Peyer's patch (tissue), 4 donors: ENCODE measurements at regions not wholly inside any gene's neighbourhood (a gene's known extent, or its start where the extent isn't known, plus 50 kb on each side); places are given as distances from the start of the nearest gene placed in this dataset.

ENCODE experiments used
- DNase-seq, 3 donors: peaks; one replicate each; pipeline ENCODE4 v3.0.0-alpha.2; 2017 to 2019
- H3K27ac ChIP-seq, 4 donors: fragments of 200-600 bp; sonication (generic); one replicate each; pipeline ENCODE4 v1.5.1; 2016 to 2019
- H3K27me3 ChIP-seq, 2 donors: fragments of 200-600 bp; sonication (generic); one replicate each; pipeline ENCODE4 v1.5.1; 2019
- H3K36me3 ChIP-seq, 3 donors: fragments of 200-600 bp; sonication (generic); one replicate each; pipeline ENCODE4 v1.5.1; 2016 to 2019
- H3K4me1 ChIP-seq, 4 donors: fragments of 200-600 bp; sonication (generic); one replicate each; pipeline ENCODE4 v1.5.1; 2016 to 2019
- H3K4me3 ChIP-seq, 4 donors: fragments of 200-600 bp; sonication (generic); 1 replicate in 3 of 4; 2 replicates in 1 of 4; pipeline ENCODE4 v1.5.1; 2016 to 2019; ENCODE audit warnings: mild to moderate bottlenecking in 1 of 4
- H3K9me3 ChIP-seq, 4 donors: fragments of 200-600 bp; sonication (generic); one replicate each; pipeline ENCODE4 v1.5.1; 2016 to 2019; ENCODE audit warnings: mild to moderate bottlenecking in 1 of 4
- POLR2A ChIP-seq, 2 donors: fragments of 450-650 bp; IDR thresholded peaks; one replicate each; pipeline ENCODE4 v1.5.1; 2017; ENCODE audit warnings: antibody characterized with exemption in 2 of 2, mild to moderate bottlenecking in 2 of 2, moderate library complexity in 2 of 2
- TF ChIP-seq, protein P1 (sequence below), 6 experiments: fragments of 450-650 bp in 4 of 6; fragments of 200-600 bp in 2 of 6; sonication (generic) in 1 of 6; IDR thresholded peaks; one replicate each; pipeline ENCODE4 v1.5.1; 2017 to 2019; ENCODE audit warnings: antibody characterized with exemption in 6 of 6, mild to moderate bottlenecking in 3 of 6, moderate library complexity in 1 of 6

- Histone ChIP-seq H3K9me3 (no peaks in the 10 kb centered on the region), H3K4me1 (no peaks in the 10 kb centered on the region), H3K27me3 (no peaks in the 10 kb centered on the region), H3K4me3 (no peak overlapping the region), H3K36me3 (no peaks in the 10 kb centered on the region), H3K27ac (no peak overlapping the region)
- DNase-seq: no peak
- TF ChIP-seq, protein P1, sequence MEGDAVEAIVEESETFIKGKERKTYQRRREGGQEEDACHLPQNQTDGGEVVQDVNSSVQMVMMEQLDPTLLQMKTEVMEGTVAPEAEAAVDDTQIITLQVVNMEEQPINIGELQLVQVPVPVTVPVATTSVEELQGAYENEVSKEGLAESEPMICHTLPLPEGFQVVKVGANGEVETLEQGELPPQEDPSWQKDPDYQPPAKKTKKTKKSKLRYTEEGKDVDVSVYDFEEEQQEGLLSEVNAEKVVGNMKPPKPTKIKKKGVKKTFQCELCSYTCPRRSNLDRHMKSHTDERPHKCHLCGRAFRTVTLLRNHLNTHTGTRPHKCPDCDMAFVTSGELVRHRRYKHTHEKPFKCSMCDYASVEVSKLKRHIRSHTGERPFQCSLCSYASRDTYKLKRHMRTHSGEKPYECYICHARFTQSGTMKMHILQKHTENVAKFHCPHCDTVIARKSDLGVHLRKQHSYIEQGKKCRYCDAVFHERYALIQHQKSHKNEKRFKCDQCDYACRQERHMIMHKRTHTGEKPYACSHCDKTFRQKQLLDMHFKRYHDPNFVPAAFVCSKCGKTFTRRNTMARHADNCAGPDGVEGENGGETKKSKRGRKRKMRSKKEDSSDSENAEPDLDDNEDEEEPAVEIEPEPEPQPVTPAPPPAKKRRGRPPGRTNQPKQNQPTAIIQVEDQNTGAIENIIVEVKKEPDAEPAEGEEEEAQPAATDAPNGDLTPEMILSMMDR (IDR thresholded peaks at IDR 0.05): no peak
- no peak for TF ChIP-seq POLR2A (IDR thresholded peaks at IDR 0.05)
Measured at GRCh38 chr17:37824534-37825485, 80.0 kb upstream of the HNF1B start.

GRCh38 chr17:37823996-37824395 lies 79.1 kb upstream of the HNF1B start:
- H3K4me1 ChIP-seq: no peaks in the 10 kb centered on the region
- TF ChIP-seq POLR2A (IDR thresholded peaks at IDR 0.05): no peak
- TF ChIP-seq, protein P1 (IDR thresholded peaks at IDR 0.05): no peak

DNA sequence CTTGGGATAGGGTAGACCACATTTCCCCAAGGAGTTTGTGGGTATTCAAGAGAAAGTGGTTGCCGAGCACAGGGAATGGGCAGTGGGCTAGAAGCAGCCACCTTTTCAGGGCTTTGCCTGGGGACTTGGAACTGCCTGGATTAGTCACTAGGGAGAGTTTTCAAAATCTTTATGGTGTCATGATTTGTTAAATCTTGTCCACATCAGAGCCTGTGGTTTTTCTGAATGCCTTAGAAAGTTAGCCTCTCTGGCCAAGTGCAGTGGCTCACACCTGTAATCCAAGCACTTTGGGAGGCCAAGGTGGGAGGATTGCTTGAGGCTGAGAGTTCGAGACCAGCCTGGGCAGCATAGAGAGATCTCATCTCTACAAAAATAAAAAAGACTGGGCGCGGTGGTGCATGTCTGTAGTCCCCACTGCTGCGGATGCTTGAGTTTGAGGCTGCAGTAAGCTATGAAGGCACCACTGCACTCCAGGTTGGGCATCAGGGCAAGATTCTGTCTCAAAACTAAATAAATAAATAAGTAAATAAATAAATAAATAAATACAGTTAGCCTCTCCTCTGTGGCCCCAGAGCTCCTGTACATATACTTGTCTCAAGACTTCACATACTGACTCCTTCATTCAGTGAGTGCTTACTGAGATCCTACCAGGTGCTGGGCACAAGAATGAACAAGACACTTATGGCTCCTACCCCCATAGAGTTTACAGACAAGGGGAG lies 76.3 kb upstream of the HNF1B start:
- DNase-seq: no peak
- H3K4me3 ChIP-seq: no peak overlapping the region

More at GRCh38 chr17:37823996-37824395, 79.1 kb upstream of the HNF1B start:
- Histone ChIP-seq H3K27ac (no peak overlapping the region), H3K4me3 (no peak overlapping the region), H3K9me3 (no peaks in the 10 kb centered on the region), H3K36me3 (no peaks in the 10 kb centered on the region), H3K27me3 (no peaks in the 10 kb centered on the region)
- no peak for DNase-seq

GRCh38 chr17:37820313-37820994 lies 75.6 kb upstream of the HNF1B start:
- H3K27ac ChIP-seq: no peak overlapping the region
- H3K9me3 ChIP-seq: no peaks in the 10 kb centered on the region
- no peaks in the 10 kb centered on the region for H3K27me3 ChIP-seq
- no peak for DNase-seq
- H3K4me1 ChIP-seq: peaks cover 0 to 13% (median 0%) of the 10 kb centered on the region in 4 donors
- TF ChIP-seq, protein P1 (IDR thresholded peaks at IDR 0.05): no peak
- no peak for TF ChIP-seq POLR2A (IDR thresholded peaks at IDR 0.05)
- no peaks in the 10 kb centered on the region for H3K36me3 ChIP-seq
- no peak overlapping the region for H3K4me3 ChIP-seq

More for the DNA sequence above, 76.3 kb upstream of the HNF1B start:
- H3K27ac ChIP-seq: no peak overlapping the region
- TF ChIP-seq, protein P1 (IDR thresholded peaks at IDR 0.05): no peak
- no peak for TF ChIP-seq POLR2A (IDR thresholded peaks at IDR 0.05)
- peaks cover 0 to 6% (median 0%) of the 10 kb centered on the region in 4 donors for H3K4me1 ChIP-seq
- H3K27me3 ChIP-seq: no peaks in the 10 kb centered on the region
- H3K9me3 ChIP-seq: no peaks in the 10 kb centered on the region
- no peaks in the 10 kb centered on the region for H3K36me3 ChIP-seq

GRCh38 chr17:37818689-37819088 lies 73.8 kb upstream of the HNF1B start:
- no peaks in the 10 kb centered on the region for H3K36me3 ChIP-seq
- peak in 1 of 3 donors; percentile 59 for DNase-seq
- no peak overlapping the region for H3K27ac ChIP-seq
- H3K4me1 ChIP-seq: peaks cover 0 to 14% (median 0%) of the 10 kb centered on the region in 4 donors
- H3K9me3 ChIP-seq: no peaks in the 10 kb centered on the region
- TF ChIP-seq, protein P1 (IDR thresholded peaks at IDR 0.05): no peak
- no peak for TF ChIP-seq POLR2A (IDR thresholded peaks at IDR 0.05)
- H3K4me3 ChIP-seq: no peak overlapping the region
- no peaks in the 10 kb centered on the region for H3K27me3 ChIP-seq
